ENCODE measurements at regions not wholly inside any gene's neighbourhood (a gene's known extent, or its start where the extent isn't known, plus 50 kb on each side); places are given as distances from the start of the nearest gene placed in this dataset.

DNA sequence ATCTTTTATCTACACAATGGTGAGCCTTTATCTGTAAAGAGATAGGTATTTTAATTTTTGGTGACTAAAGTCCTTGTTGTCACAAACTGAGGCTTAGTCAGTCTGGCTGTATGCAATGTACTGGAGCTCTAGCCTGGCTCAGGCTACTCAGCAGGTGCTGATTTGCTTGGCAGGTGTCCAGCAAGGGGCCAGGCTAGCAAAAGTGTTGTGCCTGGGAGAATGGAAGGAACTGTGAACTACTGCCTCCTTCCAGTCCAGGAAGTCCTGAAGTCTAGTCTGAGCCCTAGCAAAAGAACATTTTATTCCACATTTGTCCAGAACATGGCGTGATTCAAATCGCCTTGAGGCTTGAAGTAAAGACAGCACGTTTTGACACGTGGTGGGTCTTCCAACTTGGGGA is 260.5 kb downstream of the CCDC85A start:
- peak; percentile 67 for DNase-seq

DNA sequence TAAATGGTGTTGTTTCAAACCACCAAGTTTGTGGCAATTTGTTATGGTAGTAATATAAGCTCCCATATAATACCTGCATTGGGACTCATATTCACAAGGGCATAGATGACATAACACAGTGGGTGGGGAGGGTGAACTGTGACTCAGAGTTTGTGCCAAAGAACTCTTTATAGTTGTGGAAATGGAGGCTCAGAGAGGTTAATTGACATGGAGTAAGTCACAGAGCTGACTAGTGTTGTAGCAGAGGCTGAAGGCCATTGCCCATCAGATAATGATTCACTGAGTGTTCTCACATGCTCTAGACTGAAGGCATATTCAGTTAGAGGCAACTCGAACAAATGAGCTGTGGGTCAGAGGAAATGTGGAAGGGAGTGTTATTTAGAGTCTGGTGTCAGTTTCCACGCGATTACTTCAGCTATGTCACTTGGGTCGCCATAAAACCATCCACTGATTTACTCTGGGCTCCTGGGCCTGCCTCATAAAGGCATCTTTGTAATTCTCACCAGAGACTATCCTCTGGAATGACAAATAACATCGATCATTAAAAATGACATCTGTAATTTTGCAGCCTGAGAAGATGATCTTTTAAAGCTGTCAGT is 264.7 kb downstream of the CCDC85A start:
- DNase-seq: no peak

DNA sequence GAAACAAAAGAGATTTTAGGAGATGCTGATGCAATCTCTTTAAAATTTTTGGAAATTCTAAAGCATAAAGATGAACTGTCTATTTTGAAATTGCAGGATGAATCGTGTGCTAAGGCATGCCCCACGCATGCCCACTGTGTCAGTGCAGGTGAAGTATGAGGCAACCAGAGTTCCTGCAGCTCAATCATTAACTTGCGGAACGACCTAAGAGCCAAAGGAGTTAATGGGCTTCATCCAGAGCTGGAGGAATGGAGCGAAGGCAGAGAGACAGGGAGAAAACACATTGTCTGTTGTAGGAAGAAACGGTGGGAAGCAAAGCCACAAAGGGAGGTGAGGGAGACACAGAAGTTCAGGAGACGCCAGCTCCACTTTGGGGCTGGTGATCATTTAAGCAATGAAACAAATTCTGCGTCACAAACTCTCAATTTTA is 265.2 kb downstream of the CCDC85A start:
- DNase-seq: no peak

DNA sequence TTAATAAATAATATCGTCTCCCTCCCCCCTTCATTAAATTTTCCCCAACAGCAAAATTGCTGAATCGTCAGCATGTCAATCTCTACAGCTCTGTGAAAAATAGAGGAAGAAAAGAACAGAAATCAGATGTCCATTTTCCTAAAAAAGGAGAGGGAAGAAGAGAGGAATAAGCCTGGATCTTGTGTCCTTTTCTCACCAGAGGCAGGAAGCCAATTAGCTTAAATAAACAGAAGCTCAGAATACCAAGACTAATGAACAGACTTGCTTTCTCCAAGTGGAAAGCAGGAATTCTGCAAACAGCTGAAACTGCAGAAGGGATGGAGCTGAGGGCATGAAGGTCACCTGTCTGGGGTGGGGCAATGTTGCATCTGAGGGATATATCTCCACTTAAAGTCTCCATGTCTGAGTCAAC is 265.7 kb downstream of the CCDC85A start:
- no peak for DNase-seq

DNA sequence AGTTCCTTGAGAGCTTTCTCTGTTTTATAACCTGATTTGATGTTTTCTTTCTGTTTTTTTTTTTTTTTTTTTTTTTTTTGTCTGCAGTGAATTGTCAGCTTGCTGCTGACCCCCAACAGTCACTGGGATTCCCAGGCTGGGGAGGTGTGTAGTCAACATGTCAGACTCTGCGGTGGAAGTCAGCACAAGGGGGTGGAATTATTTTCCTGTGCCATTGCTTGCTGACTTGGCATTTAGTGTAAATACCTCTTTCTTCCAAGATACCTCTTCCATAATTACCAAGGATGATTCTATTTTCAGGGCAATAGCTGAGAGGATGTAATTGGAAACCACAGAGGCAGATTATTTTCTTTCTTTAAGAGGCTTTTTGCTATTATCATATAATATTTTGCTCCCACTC is 266.3 kb downstream of the CCDC85A start:
- DNase-seq: no peak

DNA sequence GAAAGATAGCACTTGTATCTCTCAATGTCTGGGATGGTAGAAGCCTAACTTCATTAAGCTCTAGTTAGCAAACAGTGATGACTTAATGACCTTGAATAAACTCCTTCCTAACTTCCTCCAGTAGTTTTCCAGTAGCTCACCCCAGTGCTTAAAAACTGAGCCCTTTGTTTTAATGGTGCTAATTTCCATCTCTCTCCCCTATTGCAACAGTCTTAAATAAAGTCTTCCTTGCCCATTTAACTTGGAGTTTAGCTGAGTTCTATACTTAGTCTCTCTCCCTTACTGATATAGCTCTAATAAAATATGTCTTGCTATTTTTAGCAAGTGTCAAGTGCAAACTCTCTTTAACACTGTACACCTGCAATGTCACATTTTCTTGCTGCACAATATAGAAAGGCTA is 267.0 kb downstream of the CCDC85A start:
- DNase-seq: no peak

DNA sequence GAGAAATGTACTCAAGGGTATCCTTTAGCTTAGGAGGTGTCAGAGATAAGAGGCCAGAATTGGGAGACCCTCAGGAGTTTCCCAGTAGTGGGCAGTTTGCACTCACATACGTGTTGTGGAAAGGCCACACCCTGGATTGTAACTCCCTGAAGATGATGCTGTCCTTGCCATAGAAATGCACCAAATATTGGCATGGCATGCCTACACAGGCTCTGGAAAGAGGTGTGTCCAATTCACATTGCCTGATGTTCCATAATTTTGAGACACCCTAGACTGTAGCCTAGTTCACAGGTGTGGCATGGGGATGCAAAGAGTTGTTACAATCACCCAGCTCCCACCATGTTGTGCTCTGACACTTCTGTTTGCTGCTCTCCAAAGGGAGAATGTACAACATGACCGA is 271.9 kb downstream of the CCDC85A start:
- DNase-seq: no peak

DNA sequence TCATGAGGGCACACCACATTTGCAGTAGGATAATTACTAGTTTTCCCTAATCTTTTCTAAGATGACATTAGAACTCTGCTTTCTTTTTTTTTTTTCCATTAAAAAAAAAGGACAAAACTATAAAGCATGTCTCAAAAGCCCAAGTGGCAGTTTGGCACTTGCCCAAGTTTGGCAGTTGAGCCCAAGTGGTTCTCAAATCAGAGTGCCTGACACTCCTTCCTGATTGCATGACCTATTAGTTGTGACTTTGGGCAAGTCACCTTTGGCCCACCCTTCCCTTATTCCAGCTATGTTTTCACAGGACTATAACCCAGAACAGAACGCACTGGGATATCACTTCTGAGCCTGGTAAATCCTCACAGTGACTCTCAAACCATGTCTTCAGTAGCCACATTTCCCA is 273.0 kb downstream of the CCDC85A start:
- DNase-seq: peak; percentile 16

DNA sequence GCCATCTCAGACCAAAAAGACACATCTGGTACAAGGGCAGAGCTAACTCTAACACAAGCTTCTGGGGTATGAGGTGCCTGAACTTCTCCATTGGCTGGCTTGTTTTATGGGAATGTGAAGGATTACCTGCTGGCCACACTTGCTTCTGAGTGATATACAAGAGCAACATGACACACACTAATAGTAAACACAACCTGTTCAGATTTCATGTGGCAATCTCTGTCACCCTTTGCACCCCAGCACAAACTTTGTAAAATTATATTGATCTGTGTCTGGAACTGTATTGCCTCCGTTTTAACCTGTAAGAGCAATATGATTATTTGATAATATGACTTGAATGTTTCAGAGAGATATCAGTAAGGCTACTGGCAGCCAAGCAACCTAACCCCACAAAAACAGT is 276.7 kb downstream of the CCDC85A start:
- no peak for DNase-seq

DNA sequence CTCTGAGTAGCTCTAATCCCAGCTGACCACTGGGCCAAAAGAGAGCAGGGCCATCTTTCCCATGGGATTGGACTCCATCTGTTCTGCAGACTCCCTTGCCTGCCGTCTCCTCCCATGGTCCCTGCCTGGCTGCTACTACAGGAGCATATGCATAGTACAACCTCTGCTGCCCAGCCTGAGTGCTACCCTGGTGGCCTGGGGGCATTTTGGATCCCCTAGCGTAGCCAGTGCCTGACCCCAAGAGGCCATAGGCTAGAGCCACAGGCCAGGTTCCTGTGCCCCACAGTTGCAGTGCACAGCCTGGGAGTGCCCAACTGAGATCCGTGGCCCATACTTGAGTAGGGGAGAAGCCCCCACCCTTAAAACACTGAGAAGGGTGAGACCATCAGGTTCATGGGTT is 280.3 kb downstream of the CCDC85A start:
- DNase-seq: no peak

DNA sequence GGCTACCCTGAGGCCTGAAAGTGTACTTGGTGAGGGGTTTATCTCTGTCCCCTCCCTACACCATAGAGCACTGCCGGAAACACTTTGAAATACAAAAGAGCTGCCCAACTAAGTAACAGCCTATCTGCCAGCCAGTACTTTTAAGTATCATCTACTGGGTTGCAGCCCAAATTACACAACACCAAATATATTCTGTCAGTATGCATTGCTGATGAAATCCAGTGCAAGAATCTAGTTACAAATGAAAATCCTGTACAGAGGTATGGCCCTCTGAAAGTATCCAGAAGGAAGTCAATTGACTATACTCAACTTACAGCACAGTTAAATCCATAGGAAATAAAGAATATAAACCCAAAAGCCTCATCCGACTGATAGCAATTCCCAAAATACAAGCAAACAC is 280.8 kb downstream of the CCDC85A start:
- no peak for DNase-seq

DNA sequence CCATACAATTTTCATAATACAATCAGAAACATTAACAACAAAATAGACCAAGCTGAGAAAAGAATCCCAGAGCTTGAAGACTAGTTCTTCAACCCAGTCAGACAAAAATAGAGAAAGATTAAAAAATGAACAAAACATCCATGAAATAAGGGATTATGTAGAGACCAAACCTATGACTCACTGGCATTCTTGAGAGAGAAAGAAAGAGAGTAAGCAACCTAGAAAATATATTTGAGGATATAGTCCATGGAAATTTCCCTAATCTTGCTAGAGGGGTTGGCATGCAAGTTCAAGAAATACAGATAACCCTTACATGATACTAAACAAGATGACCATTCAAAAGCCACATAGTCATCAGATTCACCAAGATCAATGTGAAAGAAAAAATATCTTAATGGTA is 281.7 kb downstream of the CCDC85A start:
- no peak for DNase-seq

DNA sequence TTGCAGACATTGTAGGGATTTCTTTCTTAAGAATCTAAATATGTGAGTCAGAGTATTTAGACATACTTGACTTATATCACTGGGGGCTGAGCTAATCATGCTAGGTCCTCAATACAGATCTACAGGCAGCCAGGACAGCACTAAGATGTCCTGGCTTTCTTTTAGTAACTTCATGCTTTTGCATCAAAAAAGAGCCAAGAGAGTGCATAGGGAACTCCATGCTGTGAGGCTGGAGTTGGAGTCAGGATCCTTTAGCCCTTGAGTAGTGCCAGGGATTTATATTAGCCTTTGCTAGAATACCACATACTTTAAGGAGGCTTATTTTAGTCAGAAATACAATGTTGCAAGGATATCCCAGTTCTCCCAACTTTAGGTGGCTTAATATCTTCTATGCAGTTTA is 289.7 kb downstream of the CCDC85A start:
- DNase-seq: no peak

DNA sequence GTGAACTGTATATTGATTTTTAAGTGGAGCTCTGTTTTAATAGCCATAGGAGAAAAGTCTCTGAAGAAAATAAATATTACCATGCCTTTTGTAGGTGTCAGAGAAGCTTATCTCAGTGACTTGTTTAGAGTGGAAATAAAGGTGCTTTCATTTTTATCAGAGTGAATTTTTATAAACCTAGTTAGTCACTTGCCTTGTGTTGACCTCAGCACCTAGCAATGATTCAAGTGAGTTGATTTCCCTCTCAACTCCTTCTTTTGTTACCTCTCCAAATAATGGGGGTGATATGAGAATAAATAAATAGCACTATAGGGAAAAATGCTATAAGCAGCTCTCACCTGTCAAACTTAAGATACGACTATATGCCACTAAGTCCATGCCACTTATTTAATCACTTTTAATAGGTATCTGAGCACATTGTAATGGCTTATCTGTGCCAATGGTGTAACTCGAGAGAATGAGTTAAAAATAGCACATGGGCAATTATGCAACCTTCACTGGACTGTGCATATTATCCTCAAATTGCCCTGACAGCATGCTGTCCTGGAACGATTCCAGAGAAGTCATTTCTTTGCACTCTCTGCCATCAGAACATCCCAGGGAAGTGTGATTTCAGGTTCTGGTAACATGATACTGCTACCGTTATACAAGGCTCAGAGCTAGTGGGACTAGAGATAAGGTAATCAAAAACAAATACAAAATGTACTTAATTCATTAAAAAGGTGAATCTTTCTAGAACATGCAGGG is 290.8 kb downstream of the CCDC85A start:
- peak; percentile 89 for DNase-seq

DNA sequence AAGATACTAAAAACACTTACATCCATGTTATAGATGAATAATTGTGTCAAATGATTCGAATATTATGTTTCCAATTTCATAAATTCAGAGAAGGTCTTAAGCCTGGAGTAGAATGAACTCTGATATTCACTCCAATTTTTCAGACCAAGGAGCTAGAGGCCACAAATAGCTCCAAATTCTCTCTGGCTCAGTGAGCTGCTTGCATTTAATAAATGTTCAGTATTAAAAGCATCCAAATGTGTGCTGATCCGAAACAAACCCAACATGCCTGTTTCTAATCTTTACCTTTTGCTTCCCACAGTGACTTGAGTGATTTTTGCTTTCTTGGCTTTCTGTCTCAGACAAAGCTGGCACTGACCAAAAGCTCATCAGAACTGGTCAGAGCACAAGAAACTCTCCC is 291.4 kb downstream of the CCDC85A start:
- DNase-seq: no peak

DNA sequence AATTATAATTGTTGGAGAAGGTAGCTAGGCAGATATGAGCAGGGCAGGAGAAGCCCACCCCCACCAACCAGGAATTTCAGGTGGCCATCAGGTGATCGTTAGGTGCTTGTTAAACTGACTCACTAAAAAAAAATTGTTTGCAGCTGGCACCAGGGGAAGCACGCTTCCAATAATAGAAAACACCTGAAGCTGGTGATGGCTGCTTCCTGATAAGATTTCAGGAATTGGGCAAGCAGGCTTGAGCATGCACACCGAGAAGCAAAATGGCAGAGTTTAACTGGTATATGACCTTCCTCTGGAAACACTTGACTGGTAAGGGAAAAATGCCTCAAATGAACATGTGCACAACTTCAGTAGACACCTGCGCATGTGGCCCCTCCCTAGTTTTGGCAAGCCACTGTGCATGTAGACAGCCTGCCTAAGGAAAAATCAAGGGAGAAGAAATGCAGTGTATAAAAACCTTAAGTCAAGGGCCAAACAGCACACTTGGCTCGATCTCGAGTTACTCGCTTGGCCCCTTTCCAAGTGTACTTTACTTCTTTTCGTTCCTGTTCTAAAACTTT is 292.8 kb downstream of the CCDC85A start:
- DNase-seq: peak; percentile 79

DNA sequence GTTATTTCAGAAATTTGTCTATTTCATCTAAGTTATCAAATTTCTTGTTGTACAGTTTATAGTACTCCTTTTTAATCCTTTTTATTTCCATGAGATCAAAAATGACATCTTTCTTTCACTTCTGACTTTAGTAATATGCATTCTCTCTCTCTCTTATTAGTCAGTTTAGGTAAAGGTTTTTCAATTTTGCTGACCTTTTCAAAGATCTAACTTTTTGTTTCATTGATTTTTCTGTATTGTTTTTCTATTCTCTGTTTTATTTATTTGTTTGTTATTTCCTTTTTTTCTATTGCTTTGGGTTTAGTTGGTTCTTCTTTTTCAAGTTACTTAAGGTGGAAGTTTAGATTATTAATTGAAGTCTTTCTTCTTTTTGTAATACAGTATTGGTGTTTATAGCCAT is 294.2 kb downstream of the CCDC85A start:
- no peak for DNase-seq

DNA sequence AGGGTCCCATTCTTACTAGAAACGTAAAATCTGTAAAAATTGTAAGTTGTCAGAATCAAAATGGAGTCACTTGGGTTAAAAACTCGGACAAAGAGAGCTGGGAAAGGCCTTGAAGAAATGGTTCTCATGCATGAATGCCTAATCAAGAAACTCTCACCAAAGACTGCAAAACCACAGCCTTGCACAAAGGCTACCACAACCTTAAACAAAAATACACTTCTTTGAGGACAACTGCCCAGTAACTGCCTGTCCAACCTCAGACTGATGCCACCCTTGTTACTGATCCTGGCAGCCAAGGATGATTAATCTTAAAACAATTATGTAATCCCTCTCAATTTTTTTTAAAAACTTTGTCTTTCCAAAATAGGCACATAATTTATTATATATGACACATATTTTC is 299.3 kb downstream of the CCDC85A start:
- DNase-seq: no peak

DNA sequence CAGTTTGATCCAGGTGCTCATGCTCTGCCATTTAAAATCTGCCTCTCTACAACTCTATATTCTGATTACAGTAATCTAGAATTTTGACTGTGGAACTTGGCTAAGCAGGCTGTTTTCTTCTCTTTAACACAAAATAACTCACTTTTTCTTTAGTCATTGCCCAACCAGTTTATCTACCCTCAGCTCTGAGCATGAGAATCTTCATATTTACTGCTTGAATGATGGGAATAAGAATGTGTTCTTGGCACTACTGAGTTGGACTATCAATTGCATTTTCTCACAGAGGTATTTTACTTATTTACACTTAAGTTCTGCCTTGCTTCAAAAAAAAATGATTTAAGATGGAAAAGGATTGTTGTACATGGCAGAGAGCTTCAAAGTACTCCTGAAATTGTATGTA is 301.1 kb downstream of the CCDC85A start:
- no peak for DNase-seq

DNA sequence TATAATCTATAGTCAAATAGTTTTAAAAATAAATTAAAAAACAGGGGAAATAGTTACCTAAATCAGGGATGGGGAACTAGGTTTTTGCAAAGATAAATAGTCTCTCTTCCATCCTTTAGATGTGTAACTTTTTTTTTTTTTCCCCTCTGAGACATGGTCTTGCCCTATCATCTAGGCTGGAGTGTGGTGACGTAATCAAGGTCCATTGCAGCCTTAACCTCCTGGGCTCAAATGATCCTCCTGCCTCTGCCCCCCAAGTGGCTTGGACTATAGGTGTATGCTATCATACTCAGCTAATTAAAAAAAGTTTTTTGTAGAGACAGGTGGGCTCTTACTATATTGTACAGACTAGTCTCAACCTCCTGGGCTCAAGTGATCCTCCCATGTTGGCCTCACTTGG is 316.5 kb downstream of the CCDC85A start:
- no peak for DNase-seq

DNA sequence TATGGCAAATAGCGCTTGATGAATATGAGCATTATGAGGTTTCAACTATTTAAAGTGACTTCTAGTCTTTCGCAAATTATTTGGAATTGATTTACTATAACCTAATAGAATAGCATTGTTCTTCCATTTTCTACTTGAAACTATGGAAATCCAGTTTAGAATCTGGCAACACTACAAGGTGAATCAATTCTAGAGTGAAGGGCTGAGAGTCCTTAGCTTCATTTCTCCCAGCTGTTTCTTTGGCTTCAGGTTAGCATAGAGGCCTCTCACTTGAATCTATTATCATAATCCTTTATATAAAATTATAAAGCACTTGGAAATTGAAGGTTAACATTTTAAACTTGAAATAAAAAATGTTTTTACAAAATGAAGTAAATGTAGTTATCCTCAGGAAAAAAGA is 318.8 kb downstream of the CCDC85A start:
- no peak for DNase-seq

DNA sequence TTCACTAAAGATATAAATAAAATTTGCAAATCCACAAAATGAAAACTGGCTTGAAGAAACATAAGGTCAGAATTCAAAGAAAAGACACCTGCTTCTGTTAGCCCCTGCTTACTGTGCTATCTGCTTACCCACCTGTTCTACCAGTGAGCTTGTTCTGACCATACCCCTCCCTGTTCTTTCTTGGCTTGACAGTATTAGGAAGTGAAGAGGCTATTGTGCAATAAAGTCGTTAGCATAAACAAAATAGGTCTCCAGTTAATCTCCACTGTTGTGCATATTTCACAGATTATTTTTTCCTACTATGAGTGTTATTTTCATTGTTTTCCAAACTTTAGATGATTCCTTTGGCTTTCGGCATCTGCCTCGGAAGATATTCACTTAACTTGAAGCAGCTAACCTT is 322.1 kb downstream of the CCDC85A start:
- DNase-seq: no peak

DNA sequence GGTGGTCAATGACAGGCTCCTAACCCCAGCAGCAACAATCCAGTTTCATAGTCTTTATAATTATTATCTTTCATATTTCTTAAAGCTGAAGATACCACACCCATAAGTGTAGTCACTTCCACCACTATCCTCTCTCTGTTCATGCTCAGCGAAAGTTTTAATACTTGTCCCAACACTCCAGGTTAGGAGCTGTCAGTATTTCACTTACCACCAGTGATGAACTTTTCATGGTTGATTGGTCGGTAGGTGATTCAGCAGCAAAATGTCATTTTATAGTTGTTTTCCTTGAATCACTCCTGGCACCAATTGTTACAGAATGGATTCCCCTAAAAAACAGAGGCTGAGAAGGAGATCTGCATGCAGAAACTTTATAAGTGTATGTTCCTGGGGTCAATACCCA is 324.9 kb downstream of the CCDC85A start:
- DNase-seq: no peak

DNA sequence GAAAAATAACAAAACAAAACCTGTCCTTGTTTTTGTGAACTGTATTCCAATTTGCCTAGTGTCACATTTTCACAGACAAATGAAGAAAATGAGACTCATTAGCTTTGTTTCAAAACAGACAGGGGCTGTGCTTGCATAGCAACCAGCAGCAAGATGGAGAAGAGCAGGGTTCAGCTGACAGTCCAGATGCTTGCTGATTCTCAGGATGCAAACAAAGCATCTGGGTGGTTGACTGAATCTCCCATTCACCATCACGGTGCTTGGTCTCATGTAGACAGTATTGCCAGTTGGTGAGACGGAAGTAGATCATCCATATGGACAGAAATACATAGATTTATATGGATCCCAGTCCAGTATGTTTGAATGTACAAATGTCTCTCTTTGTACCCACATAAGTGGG is 326.8 kb downstream of the CCDC85A start:
- DNase-seq: no peak

DNA sequence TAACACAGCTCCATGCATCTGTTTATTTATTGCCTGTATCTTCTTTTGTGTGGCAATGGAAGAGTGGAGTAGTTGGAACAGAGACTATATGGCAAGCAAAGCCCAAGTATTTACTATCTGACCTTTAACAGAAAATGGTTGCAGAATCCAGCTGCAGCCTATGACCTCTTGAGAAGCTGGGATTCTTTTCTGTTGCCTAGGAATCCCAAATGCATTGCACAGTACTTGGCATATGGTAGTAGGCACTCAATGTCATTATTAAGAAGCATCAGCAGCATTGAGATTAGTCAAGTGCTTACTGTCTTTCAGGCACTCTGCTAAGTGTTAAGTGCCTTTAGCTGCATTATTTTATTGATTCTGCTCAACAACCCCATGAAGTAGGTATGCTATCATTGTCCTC is 331.6 kb downstream of the CCDC85A start:
- no peak for DNase-seq
